ENCODE measurements at regions not wholly inside any gene's neighbourhood (a gene's known extent, or its start where the extent isn't known, plus 50 kb on each side); places are given as distances from the start of the nearest gene placed in this dataset.

DNA sequence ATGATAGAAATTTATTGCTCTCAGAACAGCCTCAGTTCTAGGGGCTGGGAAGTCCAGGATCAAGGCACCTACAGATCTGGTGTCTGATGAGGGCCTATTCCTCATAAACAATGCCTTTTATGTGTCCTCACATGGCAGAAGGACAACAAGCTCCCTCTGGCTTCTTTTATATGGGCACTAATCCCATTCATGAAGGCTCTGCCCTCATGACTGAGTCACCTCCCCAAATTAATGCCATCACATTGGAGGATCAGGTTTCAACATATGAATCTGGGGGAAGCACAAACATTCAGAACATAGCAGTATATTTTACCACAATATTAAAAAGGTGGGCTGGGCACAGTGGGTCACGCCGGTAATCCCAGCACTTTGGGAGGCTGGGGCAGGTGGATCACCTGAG, 58.5 kb upstream of the CCN6 start:
- no peak for TF ChIP-seq TAF1 (IDR thresholded peaks at IDR 0.05; ENCODE audit: low read depth)
- TF ChIP-seq RAD21 (conservative IDR thresholded peaks at IDR 0.05) = no peak
- TF ChIP-seq, protein P1, sequence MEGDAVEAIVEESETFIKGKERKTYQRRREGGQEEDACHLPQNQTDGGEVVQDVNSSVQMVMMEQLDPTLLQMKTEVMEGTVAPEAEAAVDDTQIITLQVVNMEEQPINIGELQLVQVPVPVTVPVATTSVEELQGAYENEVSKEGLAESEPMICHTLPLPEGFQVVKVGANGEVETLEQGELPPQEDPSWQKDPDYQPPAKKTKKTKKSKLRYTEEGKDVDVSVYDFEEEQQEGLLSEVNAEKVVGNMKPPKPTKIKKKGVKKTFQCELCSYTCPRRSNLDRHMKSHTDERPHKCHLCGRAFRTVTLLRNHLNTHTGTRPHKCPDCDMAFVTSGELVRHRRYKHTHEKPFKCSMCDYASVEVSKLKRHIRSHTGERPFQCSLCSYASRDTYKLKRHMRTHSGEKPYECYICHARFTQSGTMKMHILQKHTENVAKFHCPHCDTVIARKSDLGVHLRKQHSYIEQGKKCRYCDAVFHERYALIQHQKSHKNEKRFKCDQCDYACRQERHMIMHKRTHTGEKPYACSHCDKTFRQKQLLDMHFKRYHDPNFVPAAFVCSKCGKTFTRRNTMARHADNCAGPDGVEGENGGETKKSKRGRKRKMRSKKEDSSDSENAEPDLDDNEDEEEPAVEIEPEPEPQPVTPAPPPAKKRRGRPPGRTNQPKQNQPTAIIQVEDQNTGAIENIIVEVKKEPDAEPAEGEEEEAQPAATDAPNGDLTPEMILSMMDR (IDR thresholded peaks at IDR 0.05; ENCODE audit: poor library complexity, severe bottlenecking) = no peak
- no peak for TF ChIP-seq POLR2AphosphoS5 (IDR thresholded peaks at IDR 0.05)
- no peak for TF ChIP-seq EZH2 (IDR thresholded peaks at IDR 0.05; ENCODE audit: borderline replicate concordance, insufficient read depth, low read length, poor library complexity, severe bottlenecking)
- TF ChIP-seq MXI1 (conservative IDR thresholded peaks at IDR 0.05; ENCODE audit: poor library complexity, severe bottlenecking) = no peak
- TF ChIP-seq, protein P2, sequence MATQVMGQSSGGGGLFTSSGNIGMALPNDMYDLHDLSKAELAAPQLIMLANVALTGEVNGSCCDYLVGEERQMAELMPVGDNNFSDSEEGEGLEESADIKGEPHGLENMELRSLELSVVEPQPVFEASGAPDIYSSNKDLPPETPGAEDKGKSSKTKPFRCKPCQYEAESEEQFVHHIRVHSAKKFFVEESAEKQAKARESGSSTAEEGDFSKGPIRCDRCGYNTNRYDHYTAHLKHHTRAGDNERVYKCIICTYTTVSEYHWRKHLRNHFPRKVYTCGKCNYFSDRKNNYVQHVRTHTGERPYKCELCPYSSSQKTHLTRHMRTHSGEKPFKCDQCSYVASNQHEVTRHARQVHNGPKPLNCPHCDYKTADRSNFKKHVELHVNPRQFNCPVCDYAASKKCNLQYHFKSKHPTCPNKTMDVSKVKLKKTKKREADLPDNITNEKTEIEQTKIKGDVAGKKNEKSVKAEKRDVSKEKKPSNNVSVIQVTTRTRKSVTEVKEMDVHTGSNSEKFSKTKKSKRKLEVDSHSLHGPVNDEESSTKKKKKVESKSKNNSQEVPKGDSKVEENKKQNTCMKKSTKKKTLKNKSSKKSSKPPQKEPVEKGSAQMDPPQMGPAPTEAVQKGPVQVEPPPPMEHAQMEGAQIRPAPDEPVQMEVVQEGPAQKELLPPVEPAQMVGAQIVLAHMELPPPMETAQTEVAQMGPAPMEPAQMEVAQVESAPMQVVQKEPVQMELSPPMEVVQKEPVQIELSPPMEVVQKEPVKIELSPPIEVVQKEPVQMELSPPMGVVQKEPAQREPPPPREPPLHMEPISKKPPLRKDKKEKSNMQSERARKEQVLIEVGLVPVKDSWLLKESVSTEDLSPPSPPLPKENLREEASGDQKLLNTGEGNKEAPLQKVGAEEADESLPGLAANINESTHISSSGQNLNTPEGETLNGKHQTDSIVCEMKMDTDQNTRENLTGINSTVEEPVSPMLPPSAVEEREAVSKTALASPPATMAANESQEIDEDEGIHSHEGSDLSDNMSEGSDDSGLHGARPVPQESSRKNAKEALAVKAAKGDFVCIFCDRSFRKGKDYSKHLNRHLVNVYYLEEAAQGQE (IDR thresholded peaks at IDR 0.05; ENCODE audit: borderline replicate concordance) = no peak
- Histone ChIP-seq H3K4me3 (ENCODE audit: low read length) (no peak overlapping the region), H3K4me2 (ENCODE audit: low read length) (no peak overlapping the region), H3F3A (ENCODE audit: insufficient read depth, low read length, poor library complexity, severe bottlenecking) (no peaks in the 10 kb centered on the region), H3K9me3 (ENCODE audit: low read length) (no peaks in the 10 kb centered on the region), H3K79me2 (replicated peaks; ENCODE audit: insufficient read depth, low read length) (no peaks in the 10 kb centered on the region), H2AFZ (ENCODE audit: low read depth, low read length) (no peak overlapping the region), H4K20me1 (ENCODE audit: insufficient read depth) (no peaks in the 10 kb centered on the region), H3K9me2 (ENCODE audit: insufficient read depth, low read length) (no peaks in the 10 kb centered on the region), H3K36me3 (ENCODE audit: insufficient read depth, low read length) (no peaks in the 10 kb centered on the region), H3K27me3 (ENCODE audit: insufficient read depth, low read depth, low read length) (no peaks in the 10 kb centered on the region), H3K9ac (ENCODE audit: low read length) (no peak overlapping the region), H3K27ac (ENCODE audit: low read length) (no peak overlapping the region)

DNA sequence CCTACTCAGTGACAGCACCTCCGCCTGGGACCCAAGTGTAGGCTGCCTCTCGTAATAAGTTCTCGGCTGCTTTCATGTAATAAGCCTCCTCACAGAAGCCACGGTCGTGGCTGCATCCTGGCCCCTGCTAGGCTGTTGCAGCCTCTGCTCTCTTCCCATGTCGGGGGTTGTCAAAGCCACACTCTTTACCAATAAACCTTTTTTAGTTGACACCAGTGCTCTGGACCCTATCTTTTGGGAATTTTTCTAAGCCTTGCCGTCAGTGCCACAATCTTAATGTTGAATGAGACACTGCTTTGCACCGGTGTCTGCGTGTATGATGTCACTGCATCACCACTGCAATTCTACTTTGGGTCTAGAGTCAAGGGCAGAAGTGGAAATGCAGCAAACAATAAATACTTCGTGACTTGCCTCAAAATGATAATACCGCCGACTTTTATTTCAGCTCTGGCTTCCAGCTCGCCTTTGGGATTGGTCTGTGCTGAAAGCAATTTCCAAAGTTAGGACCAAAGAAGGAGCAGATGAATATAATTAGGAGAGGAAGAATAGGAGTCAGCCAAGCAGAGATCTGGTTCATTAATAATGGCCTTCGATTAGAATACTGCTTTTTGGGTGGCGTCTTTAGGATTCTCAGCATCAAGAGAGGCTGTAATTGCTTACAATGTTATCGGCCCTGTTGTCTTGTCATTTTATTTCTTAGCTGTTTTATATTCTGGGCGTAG, 57.6 kb upstream of the CCN6 start:
- TF ChIP-seq POLR2AphosphoS5 (IDR thresholded peaks at IDR 0.05) (no peak), EZH2 (IDR thresholded peaks at IDR 0.05; ENCODE audit: borderline replicate concordance, insufficient read depth, low read length, poor library complexity, severe bottlenecking) (no peak), RAD21 (conservative IDR thresholded peaks at IDR 0.05) (no peak), EP300 (conservative IDR thresholded peaks at IDR 0.05; ENCODE audit: poor library complexity, severe bottlenecking) (no peak), SMC3 (conservative IDR thresholded peaks at IDR 0.05; ENCODE audit: poor library complexity) (no peak), MXI1 (conservative IDR thresholded peaks at IDR 0.05; ENCODE audit: poor library complexity, severe bottlenecking) (no peak), TAF1 (IDR thresholded peaks at IDR 0.05; ENCODE audit: low read depth) (no peak)
- TF ChIP-seq, protein P1 (IDR thresholded peaks at IDR 0.05; ENCODE audit: poor library complexity, severe bottlenecking) = no peak
- TF ChIP-seq, protein P2 (IDR thresholded peaks at IDR 0.05; ENCODE audit: borderline replicate concordance) = no peak
- Histone ChIP-seq H3F3A (ENCODE audit: insufficient read depth, low read length, poor library complexity, severe bottlenecking) (no peaks in the 10 kb centered on the region), H3K4me3 (ENCODE audit: low read length) (no peak overlapping the region)

More for the DNA sequence above, 57.6 kb upstream of the CCN6 start:
- Histone ChIP-seq H3K79me2 (replicated peaks; ENCODE audit: insufficient read depth, low read length) (no peaks in the 10 kb centered on the region), H3K27ac (ENCODE audit: low read length) (no peak overlapping the region), H3K9me2 (ENCODE audit: insufficient read depth, low read length) (no peaks in the 10 kb centered on the region), H3K9me3 (ENCODE audit: low read length) (no peaks in the 10 kb centered on the region), H3K27me3 (ENCODE audit: insufficient read depth, low read depth, low read length) (no peaks in the 10 kb centered on the region), H4K20me1 (ENCODE audit: insufficient read depth) (no peaks in the 10 kb centered on the region), H3K9ac (ENCODE audit: low read length) (peak overlapping the region; percentile 10), H3K4me2 (ENCODE audit: low read length) (peak overlapping the region; percentile 2), H3K36me3 (ENCODE audit: insufficient read depth, low read length) (no peaks in the 10 kb centered on the region), H2AFZ (ENCODE audit: low read depth, low read length) (no peak overlapping the region)
